NCI-H1092 treated with DMSO at 0.1 percent for 48 hours (cell line): ENCODE measurements at regions not wholly inside any gene's neighbourhood (a gene's known extent, or its start where the extent isn't known, plus 50 kb on each side); places are given as distances from the start of the nearest gene placed in this dataset.

Experiments
- DNase-seq: peaks from one replicate; lab custom pipeline; 2025; lab: John Stamatoyannopoulos, UW

GRCh38 chr15:69793431-69793780, 304.3 kb downstream of the TLE3 start:
- DNase-seq: no peak

- no peak for DNase-seq
Measured at GRCh38 chr15:69793781-69794451, 303.8 kb downstream of the TLE3 start.

GRCh38 chr15:69794645-69795469, 302.9 kb downstream of the TLE3 start:
- no peak for DNase-seq

- DNase-seq: no peak
Measured at GRCh38 chr15:69795601-69796000, 302.1 kb downstream of the TLE3 start.

DNA sequence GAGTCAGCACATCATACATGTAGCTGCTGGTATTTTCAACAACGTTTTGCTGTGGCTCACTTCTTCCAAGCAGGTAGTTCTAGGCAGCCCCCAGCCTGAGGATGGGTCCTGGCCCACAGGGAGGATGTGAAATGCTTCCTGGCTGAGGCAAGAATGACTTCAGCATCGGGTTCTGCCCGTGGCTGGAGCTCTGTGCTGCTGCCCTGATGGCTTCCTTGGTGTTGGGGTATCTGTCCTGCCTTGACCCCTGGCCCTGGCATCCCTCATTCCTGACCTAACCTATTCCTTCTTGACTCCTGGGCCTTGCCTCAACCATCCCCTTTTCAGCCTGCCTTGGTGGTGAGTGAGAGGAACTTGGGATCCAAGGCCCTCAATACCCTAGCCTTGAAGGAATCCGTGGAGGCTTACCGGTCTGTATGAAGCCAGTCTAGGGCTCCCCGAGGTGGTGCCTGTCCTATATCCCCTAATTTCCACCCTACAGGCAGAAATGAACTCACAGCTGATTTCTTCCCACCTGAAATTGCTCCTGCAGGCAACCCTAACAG, 300.6 kb downstream of the TLE3 start:
- DNase-seq: no peak

DNA sequence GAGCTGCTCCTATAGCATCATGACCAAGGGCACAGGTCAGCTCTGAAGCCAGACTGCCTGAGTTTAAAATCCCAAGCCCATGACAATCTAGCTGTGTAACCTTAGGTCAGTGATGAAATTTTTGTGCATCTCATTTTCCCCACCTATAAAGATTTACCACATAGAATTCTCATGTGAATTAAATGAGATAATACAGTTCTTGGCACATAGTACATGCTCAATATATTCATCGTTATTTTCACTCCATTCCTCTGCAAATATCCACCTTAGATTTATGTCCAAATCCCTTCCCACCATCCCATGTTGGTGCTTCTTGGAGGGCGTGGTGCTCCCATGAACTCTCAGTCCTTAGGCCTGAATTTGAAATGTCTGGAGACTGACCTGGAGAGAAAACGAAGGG, 300.1 kb downstream of the TLE3 start:
- DNase-seq: no peak

DNA sequence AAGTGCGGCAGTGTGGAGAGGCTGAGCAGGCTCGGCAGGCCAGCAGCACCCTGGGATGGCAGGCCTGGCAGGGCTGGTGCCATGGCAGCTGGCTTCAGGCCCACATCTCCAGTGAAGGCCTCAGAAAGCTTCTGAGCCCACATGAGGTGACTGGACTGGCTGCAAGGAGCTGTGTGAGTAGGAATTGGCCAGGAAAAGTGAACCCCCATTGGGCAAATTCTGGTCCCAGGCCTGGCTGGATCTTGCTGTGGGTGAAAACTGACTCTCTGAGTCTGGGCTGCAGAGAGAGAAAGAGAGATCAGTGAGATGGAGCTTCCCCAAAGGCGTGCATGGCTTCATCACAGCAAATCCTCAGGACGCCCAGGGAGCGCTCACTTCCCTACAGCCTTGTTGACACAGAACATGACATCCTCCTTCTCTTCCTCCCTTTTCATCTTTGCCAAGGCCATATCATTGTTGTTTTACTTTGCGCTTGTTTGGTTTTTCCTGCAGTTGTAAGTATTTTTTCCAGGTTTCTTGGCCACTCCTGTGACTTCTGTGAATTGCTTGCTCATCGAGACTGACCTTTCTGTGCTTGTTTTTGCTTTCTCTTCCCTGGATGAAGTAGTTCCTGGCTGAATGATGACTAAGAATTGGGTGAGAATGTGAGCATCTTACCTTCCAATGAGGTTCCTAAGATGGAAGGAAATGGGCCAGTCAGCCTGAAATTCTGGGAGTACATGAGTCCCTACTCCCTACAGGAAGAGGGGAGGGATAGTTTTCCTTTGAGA, 299.1 kb downstream of the TLE3 start:
- DNase-seq: no peak

DNA sequence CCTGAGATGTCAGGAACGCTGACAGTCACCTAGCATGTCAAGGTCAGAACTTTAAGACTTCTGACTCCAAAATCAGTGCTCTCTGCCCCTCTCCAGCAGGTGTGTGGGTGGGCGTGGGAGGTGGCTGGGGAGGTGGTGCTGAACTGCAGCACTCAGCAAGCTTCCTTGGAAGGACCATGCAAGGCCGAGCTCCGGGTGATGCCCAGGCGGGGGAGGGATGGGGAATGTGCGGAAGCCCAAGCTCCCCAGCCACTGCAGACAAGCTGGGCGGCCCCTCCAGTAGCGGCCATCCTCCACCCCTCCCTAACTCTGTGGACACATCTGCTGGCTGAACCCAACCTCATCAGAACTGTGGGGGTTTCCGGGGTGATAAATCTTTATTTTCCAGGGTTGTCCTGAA, 296.6 kb downstream of the TLE3 start:
- DNase-seq: no peak

GRCh38 chr15:69802432-69802831, 295.3 kb downstream of the TLE3 start:
- no peak for DNase-seq

DNA sequence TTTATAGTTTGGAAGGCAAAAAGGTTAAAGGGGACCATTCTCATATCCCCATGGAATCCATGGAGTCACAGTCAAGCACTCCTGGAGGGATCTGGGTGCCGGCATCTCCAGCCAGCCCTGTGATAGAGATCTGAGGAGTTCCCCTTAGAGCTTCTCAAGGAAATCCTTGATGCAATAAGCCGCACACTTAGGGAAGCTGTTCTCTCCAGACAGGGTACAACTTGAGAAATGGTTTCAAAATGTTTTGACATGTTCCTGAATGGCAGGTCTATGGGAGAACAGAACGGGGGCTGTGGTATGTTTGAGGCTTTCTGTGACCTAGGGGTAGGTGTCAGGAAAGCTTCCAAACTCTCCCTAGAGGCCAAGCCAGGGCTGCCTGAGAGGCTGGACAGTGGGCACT, 292.9 kb downstream of the TLE3 start:
- DNase-seq: no peak

- no peak for DNase-seq
Measured at GRCh38 chr15:69805248-69805953, 292.3 kb downstream of the TLE3 start.

GRCh38 chr15:69806287-69806915, 291.3 kb downstream of the TLE3 start:
- DNase-seq: no peak

DNA sequence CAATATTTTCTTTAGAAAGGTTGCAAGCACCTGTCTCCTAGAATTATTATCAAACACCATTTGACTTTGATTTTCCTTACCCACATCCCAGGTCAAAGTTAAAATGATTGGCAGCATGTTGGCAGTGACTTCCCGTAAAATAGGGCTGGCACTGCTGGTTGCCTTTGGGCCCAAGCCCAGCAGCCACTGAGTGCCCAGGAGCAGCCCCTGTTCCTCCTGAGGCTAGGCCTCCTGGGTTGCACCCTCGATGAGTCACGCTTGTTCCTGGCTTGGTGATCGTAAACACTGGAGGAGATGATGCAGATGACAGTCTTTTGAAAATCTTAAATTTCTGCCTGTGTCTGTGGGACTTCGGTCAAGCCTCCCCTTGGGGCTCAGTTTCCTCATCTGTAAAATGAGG, 290.0 kb downstream of the TLE3 start:
- DNase-seq: no peak

GRCh38 chr15:69808756-69809155, 289.0 kb downstream of the TLE3 start:
- DNase-seq: no peak

DNA sequence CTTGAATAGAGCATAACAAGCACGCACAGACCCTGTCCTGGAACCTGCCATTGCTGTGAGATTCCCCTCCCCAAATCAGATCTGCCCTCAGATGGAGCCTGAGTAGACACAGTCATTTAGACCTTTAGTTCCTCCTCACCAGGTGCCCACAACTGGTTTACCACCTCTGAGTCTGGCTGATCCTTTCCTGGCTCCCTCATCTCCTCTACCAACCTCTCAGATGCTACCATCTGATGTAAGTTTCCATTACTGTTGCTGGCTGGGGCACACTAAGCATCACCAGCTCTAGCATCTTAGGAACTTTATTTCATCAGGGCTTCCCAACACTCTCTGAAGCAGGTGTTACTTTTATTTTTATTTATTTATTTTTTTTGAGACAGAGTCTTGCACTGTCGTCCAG, 288.3 kb downstream of the TLE3 start:
- DNase-seq: no peak

DNA sequence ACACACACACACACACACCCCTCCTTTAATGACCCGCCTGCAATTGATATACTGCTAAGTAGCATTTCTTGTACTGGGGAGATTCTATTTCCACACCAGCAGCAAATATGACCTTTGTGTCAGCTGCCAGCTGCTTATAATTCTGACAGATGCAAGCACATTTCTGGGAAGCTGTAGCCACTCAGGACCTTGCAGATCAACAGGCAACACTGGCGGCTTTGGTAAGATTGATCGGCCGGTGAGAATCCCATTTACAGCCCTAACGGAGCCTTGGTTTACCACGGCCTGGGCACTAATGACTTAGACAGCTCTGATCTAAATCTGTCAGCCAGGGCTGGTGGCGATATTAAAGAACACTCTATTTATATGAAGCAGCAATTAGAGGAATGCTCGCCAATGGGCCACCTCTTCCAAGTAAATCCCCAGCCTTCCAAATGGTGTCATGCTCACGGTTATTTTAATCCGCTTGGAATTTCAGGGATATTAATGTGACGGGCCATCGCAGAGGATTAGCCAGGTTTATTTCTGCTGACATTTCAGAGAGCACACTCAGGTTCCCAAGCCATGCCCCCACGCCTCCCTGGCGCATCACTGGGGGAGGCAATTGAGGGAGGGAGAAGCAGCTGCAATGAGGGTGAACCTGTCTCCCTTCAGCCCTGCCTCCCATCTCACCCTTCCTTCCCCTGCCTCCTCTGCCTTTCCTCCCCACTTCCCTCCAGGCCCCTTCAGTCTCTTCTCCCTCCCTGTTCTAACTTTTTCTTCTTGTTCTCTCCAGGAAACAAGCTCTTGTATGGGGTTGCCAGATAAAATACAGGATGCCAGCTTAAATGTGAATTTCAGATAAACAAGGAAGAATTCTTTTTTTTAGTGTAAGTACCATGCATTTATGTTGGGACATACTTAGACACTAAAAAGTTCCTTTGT, 287.0 kb downstream of the TLE3 start:
- DNase-seq: no peak

DNA sequence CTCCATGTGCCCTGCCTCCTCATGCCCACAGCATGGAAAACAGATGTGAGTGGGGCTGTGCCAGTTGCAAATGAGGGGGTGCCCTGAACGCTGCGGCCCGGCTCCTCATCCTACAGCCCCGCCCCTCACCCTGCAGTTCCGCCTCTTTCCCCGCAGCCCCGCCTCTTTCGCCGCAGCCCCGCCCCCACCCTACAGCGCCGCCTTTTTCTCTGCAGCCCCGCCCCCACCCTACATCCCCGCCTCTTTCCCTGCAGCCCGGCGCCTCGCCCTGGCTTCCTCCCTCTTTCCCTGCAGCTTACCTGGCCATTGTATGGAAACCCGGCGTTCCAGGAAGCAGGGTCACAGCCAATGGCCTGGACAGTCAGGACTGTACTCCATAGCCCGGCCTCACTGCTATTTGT, 284.9 kb downstream of the TLE3 start:
- DNase-seq: no peak

DNA sequence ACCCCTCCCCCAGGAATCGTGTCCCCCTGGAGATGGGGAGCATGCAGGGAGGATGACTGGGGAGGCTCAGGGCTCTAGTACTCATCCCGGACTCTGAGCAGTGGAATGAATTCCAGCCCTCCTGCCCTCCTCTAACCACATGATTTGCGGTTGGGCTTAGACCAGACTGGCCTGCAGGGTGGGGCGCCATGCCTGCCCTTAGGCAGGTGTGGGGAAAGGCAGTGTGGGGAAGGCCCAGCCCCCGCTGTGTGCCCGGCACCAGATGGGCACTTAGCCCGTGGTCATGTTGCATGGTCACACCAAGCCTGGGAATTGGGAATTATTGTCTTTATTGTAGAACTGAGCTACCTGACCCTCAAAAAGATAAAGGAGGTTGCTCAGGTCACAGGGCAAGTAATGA, 283.8 kb downstream of the TLE3 start:
- no peak for DNase-seq

GRCh38 chr15:69814932-69815331, 282.8 kb downstream of the TLE3 start:
- no peak for DNase-seq

GRCh38 chr15:69815793-69816192, 281.9 kb downstream of the TLE3 start:
- DNase-seq: no peak

DNA sequence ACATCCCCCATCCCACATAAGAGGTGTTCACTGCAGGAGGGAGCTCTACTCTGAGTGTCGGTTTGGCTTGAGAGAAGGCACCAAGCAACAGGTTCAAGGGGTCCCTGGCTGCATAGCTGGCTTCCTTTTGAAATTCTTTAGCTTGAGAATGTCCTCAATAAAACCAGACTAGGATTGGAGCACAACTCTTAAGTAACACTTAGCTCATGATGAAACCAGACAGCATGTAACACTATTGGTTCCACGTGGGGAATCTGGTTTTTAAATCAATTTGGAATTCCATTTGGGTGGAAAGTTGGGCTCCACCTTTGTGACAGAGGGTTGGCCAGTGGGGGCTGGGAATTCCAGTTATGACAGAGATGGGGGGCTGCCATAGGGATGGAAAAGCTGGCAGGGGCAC, 281.2 kb downstream of the TLE3 start:
- DNase-seq: no peak
